IPS-15b (cell line): ENCODE measurements at regions not wholly inside any gene's neighbourhood (a gene's known extent, or its start where the extent isn't known, plus 50 kb on each side); places are given as distances from the start of the nearest gene placed in this dataset.
"Not testable (repeated sequence)": the region's sequence is repeated elsewhere in the genome, so short reads cannot be mapped to it uniquely, and the experiment has no call there.

Experiments used
- H3K27me3 ChIP-seq: one replicate; pipeline ENCODE4 v1.6.1; 2013; ENCODE audit warnings: low read length; ENCODE audit not compliant: control insufficient read depth, insufficient read depth
- H3K36me3 ChIP-seq: one replicate; pipeline ENCODE4 v1.6.1; 2013; ENCODE audit warnings: low read length; ENCODE audit not compliant: control insufficient read depth, insufficient read depth
- H3K4me1 ChIP-seq: one replicate; pipeline ENCODE4 v1.6.1; 2013; ENCODE audit warnings: mild to moderate bottlenecking, low read length; ENCODE audit not compliant: control insufficient read depth, insufficient read depth
- H3K4me3 ChIP-seq: one replicate; pipeline ENCODE4 v1.5.1; 2013; ENCODE audit warnings: low read depth, low read length
- H3K9ac ChIP-seq: one replicate; pipeline ENCODE4 v1.6.1; 2013; ENCODE audit warnings: low read depth, mild to moderate bottlenecking, low read length
- H3K9me3 ChIP-seq: one replicate; pipeline ENCODE4 v1.6.1; 2013; ENCODE audit warnings: mild to moderate bottlenecking, low read length; ENCODE audit not compliant: control insufficient read depth, insufficient read depth

DNA sequence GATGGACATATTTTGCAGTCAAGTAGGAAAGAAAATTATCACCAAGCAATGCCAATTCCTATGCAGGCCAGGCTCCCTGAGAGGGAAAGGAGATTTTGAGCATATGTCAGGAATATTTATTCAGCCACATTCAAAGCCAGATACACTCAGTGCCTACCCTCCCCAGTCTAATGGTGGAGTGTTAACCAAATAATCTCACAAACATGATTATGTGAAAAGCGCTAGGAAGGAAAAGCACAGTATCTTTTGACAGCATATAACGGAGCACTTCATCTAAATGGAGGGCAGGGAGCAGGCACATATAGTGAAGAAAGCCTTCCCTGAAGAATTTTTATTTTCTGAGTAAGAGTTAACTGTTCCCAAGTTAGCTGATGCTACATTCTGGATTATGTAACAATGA lies 80.3 kb upstream of the SLC30A5 start:
- Histone ChIP-seq H3K9me3 (no peaks in the 10 kb centered on the region), H3K27me3 (no peaks in the 10 kb centered on the region), H3K4me3 (no peak overlapping the region), H3K36me3 (no peaks in the 10 kb centered on the region), H3K9ac (no peak overlapping the region), H3K4me1 (no peaks in the 10 kb centered on the region)

DNA sequence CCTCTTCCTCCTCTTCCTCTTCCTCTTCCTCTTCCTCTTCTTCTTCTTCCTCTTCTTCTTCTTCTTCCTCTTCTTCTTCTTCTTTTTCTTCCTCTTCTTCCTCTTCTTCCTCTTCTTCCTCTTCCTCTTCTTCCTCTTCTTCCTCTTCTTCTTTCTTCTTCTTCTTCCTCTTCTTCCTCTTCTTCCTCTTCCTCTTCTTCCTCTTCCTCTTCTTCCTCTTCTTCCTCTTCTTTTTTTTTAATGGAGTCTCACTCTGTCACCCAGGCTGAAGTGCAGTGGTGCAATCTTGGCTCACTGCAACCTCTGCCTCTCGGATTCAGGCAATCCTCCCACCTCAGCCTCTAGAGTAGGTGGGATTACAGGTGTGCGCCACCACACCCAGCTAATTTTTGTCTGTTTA lies 79.8 kb upstream of the SLC30A5 start:
- H3K4me3 ChIP-seq, H3K27me3 ChIP-seq, H3K9ac ChIP-seq, H3K4me1 ChIP-seq, H3K36me3 ChIP-seq, H3K9me3 ChIP-seq: not testable (repeated sequence)

DNA sequence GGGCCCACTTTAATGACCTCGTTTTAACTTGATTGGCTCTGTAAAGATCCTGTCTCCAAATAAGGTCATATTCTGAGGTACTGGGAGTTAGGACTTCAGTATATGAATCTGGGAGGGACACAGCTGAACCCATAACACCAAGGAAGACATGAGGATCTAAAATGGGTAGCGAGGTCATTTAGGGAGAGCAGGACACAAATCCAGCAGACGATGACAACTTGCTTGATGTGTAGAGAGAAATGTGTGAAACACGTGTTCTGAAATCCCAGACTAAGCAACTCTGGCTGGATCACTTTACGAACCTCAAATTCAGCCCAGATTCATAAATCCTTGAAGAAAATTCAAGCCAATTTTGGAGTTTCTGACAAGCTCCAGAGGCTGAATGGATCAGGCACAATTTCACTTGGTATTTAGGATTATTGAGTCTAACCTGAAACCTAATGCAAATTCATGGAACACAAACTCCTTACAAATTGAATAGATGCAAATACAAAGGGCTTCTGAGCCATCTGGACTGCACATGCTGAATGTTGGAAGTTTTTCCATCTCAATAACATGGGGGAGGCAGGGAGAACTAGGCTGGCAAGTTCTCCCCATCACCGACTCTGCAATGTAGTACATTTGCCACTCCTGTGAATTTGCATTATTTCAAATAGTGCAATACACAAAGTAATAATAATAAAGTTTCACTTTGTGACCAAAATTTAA lies 74.0 kb upstream of the SLC30A5 start:
- no peak overlapping the region for H3K9ac ChIP-seq
- no peak overlapping the region for H3K4me3 ChIP-seq
- no peaks in the 10 kb centered on the region for H3K36me3 ChIP-seq
- H3K27me3 ChIP-seq, result no peaks in the 10 kb centered on the region
- no peaks in the 10 kb centered on the region for H3K9me3 ChIP-seq
- H3K4me1 ChIP-seq, result no peaks in the 10 kb centered on the region

DNA sequence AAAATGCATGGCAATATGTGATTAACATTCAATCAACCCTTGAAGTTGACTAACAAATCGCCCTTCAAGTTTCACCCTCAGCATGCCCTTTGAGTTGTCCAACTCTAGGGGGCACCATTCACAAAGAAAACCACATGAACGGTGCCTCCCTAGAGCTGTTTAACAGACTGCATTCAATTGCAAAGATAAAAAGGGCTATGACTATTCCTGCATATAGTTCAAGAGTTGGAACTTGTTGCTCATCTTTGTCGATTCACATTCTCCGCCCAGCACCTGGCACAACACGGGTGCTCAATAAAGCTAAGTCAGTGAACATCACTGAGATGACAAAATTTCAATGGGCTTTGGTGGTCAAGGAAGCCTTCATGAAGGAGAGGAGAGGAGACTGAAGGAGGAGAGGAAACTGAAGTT lies 69.6 kb upstream of the SLC30A5 start:
- Histone ChIP-seq H3K9me3 (no peaks in the 10 kb centered on the region), H3K4me3 (no peak overlapping the region), H3K9ac (no peak overlapping the region), H3K4me1 (no peaks in the 10 kb centered on the region), H3K36me3 (no peaks in the 10 kb centered on the region), H3K27me3 (no peaks in the 10 kb centered on the region)

DNA sequence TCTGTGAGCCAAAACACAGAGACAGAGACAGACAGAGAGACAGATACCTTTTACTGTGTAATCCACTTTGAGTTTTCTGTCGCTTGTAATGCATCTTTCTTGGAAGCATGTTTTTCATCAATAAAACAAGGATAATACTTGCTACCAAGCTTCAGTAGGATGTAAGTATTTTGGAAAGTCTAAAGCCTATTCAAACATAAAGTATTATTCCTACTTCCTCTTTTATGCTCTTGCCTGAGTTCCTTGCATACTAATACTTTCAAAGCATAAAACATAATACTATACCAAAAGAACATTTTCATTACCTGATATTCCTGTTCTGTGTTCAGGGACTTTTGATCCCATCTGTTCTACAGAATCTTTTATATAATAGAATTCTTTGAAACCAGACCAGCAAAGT lies 64.5 kb upstream of the SLC30A5 start:
- H3K9ac ChIP-seq, result no peak overlapping the region
- H3K9me3 ChIP-seq, result no peaks in the 10 kb centered on the region
- no peaks in the 10 kb centered on the region for H3K27me3 ChIP-seq
- H3K4me3 ChIP-seq, result no peak overlapping the region
- H3K4me1 ChIP-seq, result no peaks in the 10 kb centered on the region
- H3K36me3 ChIP-seq, result no peaks in the 10 kb centered on the region

DNA sequence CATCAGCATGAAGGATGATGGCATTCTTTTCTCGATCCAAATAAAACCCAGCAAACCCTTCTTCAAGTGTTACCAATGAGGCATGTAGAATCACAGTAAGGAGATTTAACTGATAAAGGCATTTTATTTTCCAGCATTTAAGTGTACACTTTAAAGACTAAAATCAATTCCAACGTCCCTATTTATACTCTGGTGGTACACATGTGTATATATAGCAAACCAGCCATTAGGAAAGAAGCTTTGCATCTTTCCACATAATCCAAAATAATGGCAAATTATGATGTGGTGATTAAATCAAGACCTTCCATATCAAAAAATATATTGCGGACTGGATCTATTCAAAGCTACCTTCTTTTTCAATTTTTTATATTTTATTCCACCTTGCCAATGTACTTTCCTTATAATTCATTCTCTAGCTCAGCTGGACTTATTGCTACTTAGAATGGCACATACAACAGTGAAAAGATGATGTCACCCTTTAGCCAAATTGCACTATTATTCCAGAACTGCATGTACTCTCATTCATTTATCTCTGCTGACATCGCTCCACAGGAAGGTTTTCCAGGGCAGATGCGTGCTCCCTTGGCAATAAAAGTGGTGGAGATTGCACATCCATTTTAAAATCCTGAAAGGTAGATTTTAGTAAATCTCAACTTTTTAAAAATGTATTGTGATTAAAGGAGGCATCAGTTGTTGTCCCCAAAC lies 63.3 kb upstream of the SLC30A5 start:
- Histone ChIP-seq H3K27me3 (no peaks in the 10 kb centered on the region), H3K9ac (no peak overlapping the region), H3K36me3 (no peaks in the 10 kb centered on the region), H3K4me1 (no peaks in the 10 kb centered on the region), H3K4me3 (no peak overlapping the region), H3K9me3 (no peaks in the 10 kb centered on the region)

DNA sequence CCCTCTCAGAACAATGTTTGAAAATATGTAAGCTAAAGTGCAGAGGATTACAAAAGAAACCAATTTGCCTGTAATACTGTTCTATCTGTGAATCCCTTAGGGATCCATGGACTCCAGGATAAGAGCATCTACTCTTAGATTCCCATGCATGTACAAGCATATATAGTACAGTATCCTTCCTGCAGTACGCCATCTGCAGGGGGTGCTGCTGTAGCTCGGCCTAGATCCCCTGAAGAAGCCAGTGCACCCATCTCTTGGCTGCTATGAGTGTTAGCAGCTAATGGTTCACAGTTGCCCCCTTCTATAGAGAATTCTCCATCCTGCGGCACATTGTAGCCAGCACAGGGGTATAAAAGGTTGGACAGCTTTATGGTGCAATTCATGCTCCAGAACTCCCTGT lies 61.8 kb upstream of the SLC30A5 start:
- no peaks in the 10 kb centered on the region for H3K9me3 ChIP-seq
- H3K4me3 ChIP-seq, result no peak overlapping the region
- H3K9ac ChIP-seq, result no peak overlapping the region
- no peaks in the 10 kb centered on the region for H3K4me1 ChIP-seq
- no peaks in the 10 kb centered on the region for H3K36me3 ChIP-seq
- H3K27me3 ChIP-seq, result no peaks in the 10 kb centered on the region

DNA sequence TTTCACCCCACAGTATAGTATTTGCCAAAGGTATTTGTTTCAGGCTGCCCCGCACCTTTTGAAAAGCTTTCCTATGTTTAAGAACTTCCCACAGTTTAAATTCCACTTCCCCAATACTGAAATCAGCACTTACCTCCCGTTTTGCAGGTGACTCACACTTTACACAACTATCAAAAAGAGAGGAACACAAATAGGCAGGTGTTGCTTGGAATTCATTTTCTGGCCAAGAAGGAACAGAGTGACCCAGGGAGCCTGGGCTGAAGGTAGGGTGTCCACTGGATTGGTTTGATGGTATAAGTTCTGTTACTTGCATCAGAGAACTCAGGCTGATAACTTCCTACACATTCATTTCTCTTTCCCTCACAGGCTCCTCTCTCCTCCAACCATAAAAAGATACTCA lies 60.1 kb upstream of the SLC30A5 start:
- no peaks in the 10 kb centered on the region for H3K4me1 ChIP-seq
- H3K36me3 ChIP-seq, result no peaks in the 10 kb centered on the region
- no peaks in the 10 kb centered on the region for H3K27me3 ChIP-seq
- H3K9ac ChIP-seq, result no peak overlapping the region
- no peaks in the 10 kb centered on the region for H3K9me3 ChIP-seq
- H3K4me3 ChIP-seq, result no peak overlapping the region

DNA sequence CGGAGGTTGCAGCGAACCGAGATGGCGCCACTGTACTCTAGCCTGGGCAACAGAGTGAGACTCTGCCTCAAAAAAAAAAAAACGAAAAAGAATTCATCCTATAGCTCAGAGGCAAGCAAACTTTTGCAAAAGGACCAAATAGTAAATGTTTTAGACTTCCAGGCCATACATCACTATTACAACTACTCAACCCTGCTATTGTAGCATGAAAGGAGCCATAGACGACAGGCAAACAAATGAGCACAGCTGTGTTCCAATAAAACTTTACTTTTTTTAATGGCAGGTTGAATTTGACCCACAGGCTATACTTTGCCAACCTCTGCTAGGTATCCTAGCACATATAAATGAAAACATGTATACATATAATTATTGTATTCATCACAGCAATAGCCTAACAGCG lies 58.9 kb upstream of the SLC30A5 start:
- Histone ChIP-seq H3K4me1 (no peaks in the 10 kb centered on the region), H3K4me3 (no peak overlapping the region), H3K36me3 (no peaks in the 10 kb centered on the region), H3K27me3 (no peaks in the 10 kb centered on the region), H3K9ac (no peak overlapping the region), H3K9me3 (no peaks in the 10 kb centered on the region)

DNA sequence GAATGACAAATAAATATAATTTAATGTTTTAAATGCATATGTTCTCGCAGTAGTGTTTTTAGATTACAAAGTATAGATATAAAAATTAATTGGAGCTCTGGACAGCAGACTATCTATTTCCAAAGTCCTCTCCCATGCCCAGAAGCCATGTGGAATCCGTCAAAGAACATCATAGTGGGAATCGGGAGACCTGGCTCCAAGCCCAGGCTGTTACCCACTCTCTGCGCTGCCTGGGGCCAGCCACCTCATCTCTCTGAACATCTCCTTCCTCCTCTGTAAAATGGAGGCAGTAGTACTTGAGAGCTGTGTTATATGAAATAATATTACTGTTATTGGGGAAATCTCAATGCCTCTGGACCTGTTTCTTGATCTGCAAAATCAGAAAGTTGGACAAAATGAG lies 58.1 kb upstream of the SLC30A5 start:
- no peaks in the 10 kb centered on the region for H3K9me3 ChIP-seq

DNA sequence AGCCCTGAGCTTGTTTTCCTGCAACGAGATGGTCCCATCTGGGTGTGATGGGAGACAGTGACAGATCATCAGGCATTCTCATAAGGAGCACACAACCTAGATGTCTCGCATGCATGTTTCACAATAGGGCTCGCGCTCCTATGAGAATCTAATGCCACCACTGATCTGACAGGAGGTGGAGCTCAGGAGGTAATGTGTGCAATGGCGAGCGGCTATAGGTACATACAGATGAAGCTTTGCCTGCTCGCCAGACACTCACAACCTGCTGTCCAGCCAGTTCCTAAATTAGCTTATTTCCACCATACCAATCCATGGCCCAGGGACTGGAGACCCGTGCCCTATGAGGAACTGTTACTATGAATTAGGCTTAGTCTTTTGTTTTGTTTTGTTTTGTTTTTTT lies 55.3 kb upstream of the SLC30A5 start:
- H3K4me1 ChIP-seq, result no peaks in the 10 kb centered on the region
- no peak overlapping the region for H3K9ac ChIP-seq
- no peaks in the 10 kb centered on the region for H3K9me3 ChIP-seq
- no peaks in the 10 kb centered on the region for H3K36me3 ChIP-seq
- H3K27me3 ChIP-seq, result no peaks in the 10 kb centered on the region
- no peak overlapping the region for H3K4me3 ChIP-seq

More for the DNA sequence above, 58.1 kb upstream of the SLC30A5 start:
- Histone ChIP-seq H3K27me3 (no peaks in the 10 kb centered on the region), H3K4me3 (no peak overlapping the region), H3K36me3 (no peaks in the 10 kb centered on the region), H3K9ac (no peak overlapping the region), H3K4me1 (no peaks in the 10 kb centered on the region)

DNA sequence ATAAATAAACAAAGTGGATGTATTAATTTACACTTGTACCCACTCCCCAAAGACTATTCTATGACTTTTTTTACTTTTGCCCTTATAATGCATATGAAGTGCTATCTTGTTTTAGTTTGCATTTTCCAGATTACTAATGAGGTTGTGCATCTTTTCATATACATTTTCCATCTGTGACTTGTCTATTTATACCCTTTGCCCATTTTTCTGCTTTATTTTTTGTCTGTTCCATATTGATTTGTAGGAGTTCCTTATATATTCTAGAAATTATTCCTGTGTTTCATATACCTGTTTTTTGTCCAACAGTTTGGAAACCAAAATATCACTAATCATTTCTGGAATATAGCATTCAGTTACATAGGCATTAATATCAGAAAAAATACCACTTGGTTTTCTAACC lies 54.0 kb upstream of the SLC30A5 start:
- no peaks in the 10 kb centered on the region for H3K9me3 ChIP-seq
- H3K4me3 ChIP-seq, result no peak overlapping the region
- H3K4me1 ChIP-seq, result no peaks in the 10 kb centered on the region

More for the DNA sequence above, 54.0 kb upstream of the SLC30A5 start:
- Histone ChIP-seq H3K27me3 (no peaks in the 10 kb centered on the region), H3K36me3 (no peaks in the 10 kb centered on the region), H3K9ac (no peak overlapping the region)
